H1 (cell line): ENCODE measurements at regions not wholly inside any gene's neighbourhood (a gene's known extent, or its start where the extent isn't known, plus 50 kb on each side); places are given as distances from the start of the nearest gene placed in this dataset.

ENCODE experiments used
- RAD21 ChIP-seq, 2 experiments: IDR thresholded peaks in 1 of 2; conservative IDR thresholded peaks in 1 of 2; 2 replicates each; pipeline ENCODE4 v1.6.1; 2011; ENCODE audit warnings: low read depth in 2 of 2, low read length in 2 of 2, improper control_type of control experiment in 1 of 2, inconsistent platforms in 1 of 2, mild to moderate bottlenecking in 1 of 2, moderate library complexity in 1 of 2
- SIRT6 ChIP-seq: IDR thresholded peaks from one replicate; pipeline ENCODE4 v1.7.1; 2012; ENCODE audit warnings: low read length, inconsistent platforms

GRCh38 chr13:65907666-65908525, 1322.2 kb downstream of the PCDH9 start (continued):
- no peak for TF ChIP-seq SIRT6
- no peak for TF ChIP-seq RAD21 (IDR thresholded peaks at IDR 0.05 in 1 of 2, conservative IDR thresholded peaks at IDR 0.05 in 1 of 2; ENCODE audit: low read depth in 2 of 2, low read length in 2 of 2)
